ENCODE measurements at regions not wholly inside any gene's neighbourhood (a gene's known extent, or its start where the extent isn't known, plus 50 kb on each side); places are given as distances from the start of the nearest gene placed in this dataset.

DNA sequence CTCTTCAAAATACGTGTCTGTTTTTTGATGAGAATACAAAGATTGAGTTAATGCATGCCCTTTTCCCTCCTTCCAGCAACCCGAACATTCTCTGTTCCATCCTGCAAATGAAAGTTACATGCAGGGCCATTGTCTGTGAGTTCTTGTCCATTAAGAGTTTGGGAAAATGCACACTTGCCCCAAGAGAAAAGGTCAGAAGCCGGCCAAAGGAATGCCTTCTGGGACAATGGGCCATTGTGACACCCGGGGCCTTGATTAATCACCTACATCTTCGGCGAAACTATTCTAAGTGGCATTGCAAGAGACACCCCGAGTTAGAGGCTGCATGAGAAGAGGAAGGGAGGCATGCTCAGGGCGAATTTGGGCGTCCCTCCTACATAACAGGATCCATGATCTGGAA is 73.7 kb upstream of the COPS8 start:
- Mint-ChIP-seq H3K27me3 (ENCODE audit: low read depth) (no peaks in the 10 kb centered on the region), H3K36me3 (ENCODE audit: low read depth) (no peaks in the 10 kb centered on the region), H3K4me3 (no peak overlapping the region), H3K27ac (no peak overlapping the region), H3K9me3 (ENCODE audit: insufficient read depth) (no peaks in the 10 kb centered on the region), H3K4me1 (ENCODE audit: low read depth) (no peaks in the 10 kb centered on the region)
- ChIA-PET POLR2A (no interaction called here), CTCF (no interaction called here)
- ATAC-seq (no peak), DNase-seq (no peak)

GRCh38 chr2:237012577-237013267 is 73.0 kb upstream of the COPS8 start:
- Mint-ChIP-seq H3K36me3 (ENCODE audit: low read depth) (no peaks in the 10 kb centered on the region), H3K4me1 (ENCODE audit: low read depth) (no peaks in the 10 kb centered on the region), H3K27me3 (ENCODE audit: low read depth) (no peaks in the 10 kb centered on the region), H3K4me3 (no peak overlapping the region), H3K27ac (no peak overlapping the region), H3K9me3 (ENCODE audit: insufficient read depth) (no peaks in the 10 kb centered on the region)
- ChIA-PET CTCF (no interaction called here), POLR2A (no interaction called here)
- DNase-seq (no peak), ATAC-seq (no peak)

DNA sequence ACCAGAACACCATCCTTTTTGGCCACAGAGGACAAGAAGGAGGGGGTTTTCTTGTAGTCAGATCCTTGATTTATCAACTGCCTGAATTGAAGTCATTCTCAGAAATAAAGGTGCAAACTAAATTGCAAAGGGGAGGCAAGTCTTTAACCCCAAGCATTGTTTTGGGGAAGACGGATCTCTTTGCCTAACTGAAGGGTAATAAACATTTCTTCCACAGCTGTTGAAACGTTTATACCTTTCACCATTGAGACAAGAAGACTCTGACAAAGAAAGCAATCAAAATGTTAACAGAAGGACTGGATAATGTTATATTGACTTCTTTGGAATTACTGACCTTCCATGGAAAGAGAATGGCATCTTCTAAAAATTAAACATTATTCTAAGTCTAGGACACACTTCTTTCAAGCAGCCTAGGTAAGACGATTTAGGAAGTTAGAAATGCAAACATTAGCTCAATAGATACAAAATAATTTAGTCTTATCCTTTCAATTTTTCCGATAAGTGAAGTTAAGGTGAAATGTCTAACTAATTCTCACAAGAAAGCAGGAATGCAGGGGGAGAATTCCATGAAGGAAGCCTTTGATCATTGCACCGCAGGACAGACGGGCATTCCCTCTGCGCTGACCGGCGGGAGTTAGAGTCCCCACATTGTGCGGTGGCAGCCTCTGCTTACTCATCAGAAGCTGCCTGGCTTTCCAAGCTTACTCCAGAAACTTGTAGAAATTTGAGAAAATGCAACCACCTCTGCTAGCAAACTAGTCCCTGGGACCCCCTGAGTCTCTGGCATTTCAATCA is 69.4 kb upstream of the COPS8 start:
- Mint-ChIP-seq H3K36me3 (ENCODE audit: low read depth) (no peaks in the 10 kb centered on the region), H3K4me1 (ENCODE audit: low read depth) (no peaks in the 10 kb centered on the region), H3K27ac (no peak overlapping the region), H3K4me3 (no peak overlapping the region), H3K9me3 (ENCODE audit: insufficient read depth) (no peaks in the 10 kb centered on the region), H3K27me3 (ENCODE audit: low read depth) (no peaks in the 10 kb centered on the region)
- DNase-seq, result no peak
- CTCF ChIA-PET, result no interaction called here
- no peak for ATAC-seq
- POLR2A ChIA-PET, result no interaction called here

GRCh38 chr2:237020090-237020489 is 65.6 kb upstream of the COPS8 start:
- DNase-seq (no peak), ATAC-seq (no peak)
- Mint-ChIP-seq H3K27ac (no peak overlapping the region), H3K36me3 (ENCODE audit: low read depth) (no peaks in the 10 kb centered on the region), H3K27me3 (ENCODE audit: low read depth) (no peaks in the 10 kb centered on the region), H3K4me3 (no peak overlapping the region), H3K9me3 (ENCODE audit: insufficient read depth) (no peaks in the 10 kb centered on the region), H3K4me1 (ENCODE audit: low read depth) (no peaks in the 10 kb centered on the region)
- CTCF ChIA-PET, result no interaction called here
- POLR2A ChIA-PET, result no interaction called here

GRCh38 chr2:237022533-237022932 is 63.2 kb upstream of the COPS8 start:
- no peak for DNase-seq
- Mint-ChIP-seq H3K27me3 (ENCODE audit: low read depth) (no peaks in the 10 kb centered on the region), H3K36me3 (ENCODE audit: low read depth) (no peaks in the 10 kb centered on the region)

DNA sequence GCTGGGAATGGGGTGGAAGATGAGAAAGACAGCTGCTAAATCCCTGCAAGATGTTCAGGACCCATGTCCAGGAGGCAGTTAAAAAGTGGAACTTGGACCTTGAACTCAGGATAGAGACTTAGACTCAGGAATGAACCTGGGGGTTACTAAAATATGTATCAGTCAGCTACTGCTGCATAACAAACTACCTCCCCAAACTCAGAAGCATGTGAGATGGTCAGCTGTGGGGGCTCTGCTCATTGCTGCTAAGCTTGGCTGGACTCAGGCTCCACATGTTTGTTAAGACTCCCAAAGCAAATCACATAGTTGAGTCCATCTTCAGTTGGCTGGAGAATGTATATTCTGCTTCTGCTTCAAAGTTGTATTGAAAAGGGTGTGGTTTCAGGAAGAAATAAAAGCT is 61.4 kb upstream of the COPS8 start:
- no peak overlapping the region for H3K27ac Mint-ChIP-seq
- H3K4me3 Mint-ChIP-seq, result no peak overlapping the region
- no peaks in the 10 kb centered on the region for H3K36me3 Mint-ChIP-seq (ENCODE audit: low read depth)
- DNase-seq (no peak), ATAC-seq (no peak)
- POLR2A ChIA-PET, result no interaction called here
- CTCF ChIA-PET, result no interaction called here
- no peaks in the 10 kb centered on the region for H3K9me3 Mint-ChIP-seq (ENCODE audit: insufficient read depth)
- H3K27me3 Mint-ChIP-seq (ENCODE audit: low read depth), result no peaks in the 10 kb centered on the region
- no peaks in the 10 kb centered on the region for H3K4me1 Mint-ChIP-seq (ENCODE audit: low read depth)

More at GRCh38 chr2:237022533-237022932, 63.2 kb upstream of the COPS8 start:
- H3K4me3 Mint-ChIP-seq, result no peak overlapping the region
- ChIA-PET CTCF (no interaction called here), POLR2A (no interaction called here)
- no peak overlapping the region for H3K27ac Mint-ChIP-seq
- no peaks in the 10 kb centered on the region for H3K9me3 Mint-ChIP-seq (ENCODE audit: insufficient read depth)
- no peak for ATAC-seq
- H3K4me1 Mint-ChIP-seq (ENCODE audit: low read depth), result no peaks in the 10 kb centered on the region

- ChIA-PET CTCF (interaction anchor here (0.9 to 3.3 kb wide), 3 partner anchors 298 to 512 kb away, joined by 3 to 13 read pairs (median 5); partner anchors contain the start of gene ACKR3), POLR2A (no interaction called here)
- DNase-seq (no peak), ATAC-seq (no peak)
- Mint-ChIP-seq H3K9me3 (ENCODE audit: insufficient read depth) (no peaks in the 10 kb centered on the region), H3K4me3 (no peak overlapping the region), H3K27me3 (ENCODE audit: low read depth) (no peaks in the 10 kb centered on the region), H3K4me1 (ENCODE audit: low read depth) (no peaks in the 10 kb centered on the region), H3K36me3 (ENCODE audit: low read depth) (no peaks in the 10 kb centered on the region), H3K27ac (no peak overlapping the region)
Measured at GRCh38 chr2:237025090-237025865, 60.4 kb upstream of the COPS8 start.

DNA sequence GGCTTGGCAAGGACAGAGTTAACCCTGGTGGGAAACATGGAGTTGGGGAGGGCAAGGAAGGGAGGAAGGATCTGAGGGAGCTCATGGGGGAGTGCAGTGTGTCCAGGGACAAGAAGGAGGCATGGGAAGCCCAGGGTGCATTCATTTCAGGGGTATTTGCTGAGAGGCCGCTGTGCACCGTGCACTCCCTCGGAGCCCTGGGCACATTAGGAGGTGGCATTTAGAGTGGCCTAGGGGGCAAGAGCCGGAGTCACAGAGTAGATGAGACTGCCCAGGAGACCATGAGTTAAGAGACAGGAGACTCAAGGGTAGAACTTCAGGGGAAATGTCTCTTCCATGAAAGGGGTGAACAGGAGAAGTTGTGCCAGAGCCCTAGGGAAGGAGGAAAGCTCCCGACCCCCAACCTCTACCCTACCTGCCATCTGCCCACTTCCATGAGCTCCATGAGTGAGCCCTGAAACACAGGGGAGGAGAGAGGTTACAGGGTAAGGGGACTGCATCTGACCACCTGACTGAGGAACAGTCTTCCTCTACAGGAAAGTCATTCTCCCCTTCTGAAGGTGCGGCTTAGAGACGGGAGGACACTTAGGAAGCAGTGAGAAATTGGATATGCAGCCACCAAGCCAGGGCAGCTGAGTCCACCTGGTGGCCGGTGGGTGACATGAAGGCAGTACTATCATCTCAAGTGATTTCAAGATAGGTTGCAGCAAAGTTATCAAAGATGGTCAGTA is 58.5 kb upstream of the COPS8 start:
- Mint-ChIP-seq H3K36me3 (ENCODE audit: low read depth) (no peaks in the 10 kb centered on the region), H3K4me3 (no peak overlapping the region), H3K9me3 (ENCODE audit: insufficient read depth) (no peaks in the 10 kb centered on the region), H3K27ac (no peak overlapping the region), H3K27me3 (ENCODE audit: low read depth) (no peaks in the 10 kb centered on the region), H3K4me1 (ENCODE audit: low read depth) (no peaks in the 10 kb centered on the region)
- DNase-seq (peak; percentile 52), ATAC-seq (peak; percentile 60)
- ChIA-PET POLR2A (no interaction called here), CTCF (interaction anchor here (1.4 to 3.3 kb wide), 5 partner anchors 59 to 677 kb away, joined by 3 to 13 read pairs (median 4); partner anchors contain the start of genes ACKR3 and COPS8)

DNA sequence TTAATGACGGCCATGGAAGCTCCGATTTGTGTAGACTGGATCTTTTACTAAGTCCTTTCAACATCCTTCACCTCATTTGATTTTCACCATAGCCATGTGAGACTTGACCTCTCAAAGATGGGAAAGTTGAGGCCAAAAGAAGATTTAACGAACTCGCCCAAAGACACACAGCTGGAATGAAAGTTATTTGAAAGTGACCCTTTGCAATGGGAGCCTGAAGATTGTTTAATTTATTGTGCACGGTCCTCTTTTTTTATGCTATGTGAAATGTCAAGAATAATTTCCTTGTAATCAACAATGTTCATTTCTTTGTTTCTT is 58.0 kb upstream of the COPS8 start:
- Mint-ChIP-seq H3K4me1 (ENCODE audit: low read depth) (no peaks in the 10 kb centered on the region), H3K27ac (no peak overlapping the region), H3K9me3 (ENCODE audit: insufficient read depth) (no peaks in the 10 kb centered on the region), H3K36me3 (ENCODE audit: low read depth) (no peaks in the 10 kb centered on the region), H3K4me3 (no peak overlapping the region), H3K27me3 (ENCODE audit: low read depth) (no peaks in the 10 kb centered on the region)
- POLR2A ChIA-PET, result no interaction called here
- ATAC-seq, result no peak
- CTCF ChIA-PET, result interaction anchor here (1.4 to 3.3 kb wide), 5 partner anchors 58 to 677 kb away, joined by 3 to 13 read pairs (median 4); partner anchors contain the start of genes ACKR3 and COPS8
- no peak for DNase-seq

DNA sequence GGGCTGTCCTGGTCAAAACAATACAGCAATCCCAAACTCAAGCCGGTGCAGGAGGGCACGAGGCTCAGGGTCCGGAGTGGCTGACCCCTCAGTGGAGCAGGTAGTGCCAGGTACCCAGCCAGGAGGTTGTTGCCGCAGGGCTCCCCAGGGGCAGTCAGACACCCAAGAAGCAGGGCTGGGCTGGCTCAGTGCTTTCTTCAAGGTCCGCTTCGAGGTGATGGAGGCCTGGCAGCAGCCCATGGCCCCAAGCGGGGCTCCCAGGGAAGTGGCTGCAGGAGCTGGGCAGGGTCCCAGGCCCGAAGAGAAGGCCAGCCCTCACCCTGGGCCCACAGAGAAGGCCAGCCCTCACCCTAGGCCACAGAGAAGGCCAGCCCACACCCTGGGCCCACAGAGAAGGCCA is 55.3 kb upstream of the COPS8 start:
- no peak for ATAC-seq
- Mint-ChIP-seq H3K27ac (no peak overlapping the region), H3K4me1 (ENCODE audit: low read depth) (no peaks in the 10 kb centered on the region), H3K36me3 (ENCODE audit: low read depth) (no peaks in the 10 kb centered on the region), H3K4me3 (no peak overlapping the region), H3K9me3 (ENCODE audit: insufficient read depth) (no peaks in the 10 kb centered on the region), H3K27me3 (ENCODE audit: low read depth) (no peaks in the 10 kb centered on the region)
- no peak for DNase-seq
- POLR2A ChIA-PET, result no interaction called here
- CTCF ChIA-PET, result no interaction called here

- DNase-seq (no peak), ATAC-seq (no peak)
- ChIA-PET POLR2A (no interaction called here), CTCF (no interaction called here)
- Mint-ChIP-seq H3K36me3 (ENCODE audit: low read depth) (no peaks in the 10 kb centered on the region), H3K27me3 (ENCODE audit: low read depth) (no peaks in the 10 kb centered on the region), H3K4me3 (no peak overlapping the region), H3K4me1 (ENCODE audit: low read depth) (no peaks in the 10 kb centered on the region), H3K9me3 (ENCODE audit: insufficient read depth) (no peaks in the 10 kb centered on the region), H3K27ac (no peak overlapping the region)
Measured at GRCh38 chr2:237033536-237034060, 52.1 kb upstream of the COPS8 start.

Data from activated CD8-positive, alpha-beta T cell treated with anti-CD3 and anti-CD28 coated beads, Interleukin-2, amount 10 ng/mL, durations not matched to agents 7 days and 5 days (primary cell).